Fibroblast of pulmonary artery (primary cell): ENCODE measurements at regions not wholly inside any gene's neighbourhood (a gene's known extent, or its start where the extent isn't known, plus 50 kb on each side); places are given as distances from the start of the nearest gene placed in this dataset.

Source experiments
- DNase-seq: peaks from one replicate; pipeline ENCODE4 v3.0.0-alpha.2; 2010; ENCODE audit warnings: low read depth
- H3K4me3 ChIP-seq: replicated peaks from 2 replicates; pipeline ENCODE4 v1.5.1; 2011; ENCODE audit warnings: low read depth, mild to moderate bottlenecking, control low read depth, low read length, moderate library complexity
- TF ChIP-seq, protein P1 (sequence below): IDR thresholded peaks from 2 replicates; pipeline ENCODE4 v1.5.1; 2011; ENCODE audit warnings: mild to moderate bottlenecking, control low read depth, low read length, inconsistent platforms; ENCODE audit errors: missing control alignments

DNA sequence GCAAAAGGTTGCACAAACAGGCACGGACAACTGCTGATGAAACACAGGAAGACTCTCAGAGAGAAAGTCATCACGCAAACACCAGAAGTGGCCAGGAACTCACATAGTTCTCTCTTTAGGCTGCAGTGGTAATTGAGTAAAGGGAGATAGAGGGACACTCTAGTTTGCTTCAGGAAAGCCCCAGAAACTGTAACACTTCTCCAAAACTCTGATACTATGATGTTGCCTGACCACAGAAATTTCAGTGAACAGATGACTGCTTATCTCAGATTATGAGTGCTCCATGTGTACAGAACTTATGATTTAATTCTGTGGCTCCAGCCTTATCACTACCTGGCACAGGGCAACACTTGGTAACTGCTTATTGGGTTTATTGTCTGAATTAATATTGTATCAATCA is 311.5 kb upstream of the GYPC start:
- TF ChIP-seq, protein P1, sequence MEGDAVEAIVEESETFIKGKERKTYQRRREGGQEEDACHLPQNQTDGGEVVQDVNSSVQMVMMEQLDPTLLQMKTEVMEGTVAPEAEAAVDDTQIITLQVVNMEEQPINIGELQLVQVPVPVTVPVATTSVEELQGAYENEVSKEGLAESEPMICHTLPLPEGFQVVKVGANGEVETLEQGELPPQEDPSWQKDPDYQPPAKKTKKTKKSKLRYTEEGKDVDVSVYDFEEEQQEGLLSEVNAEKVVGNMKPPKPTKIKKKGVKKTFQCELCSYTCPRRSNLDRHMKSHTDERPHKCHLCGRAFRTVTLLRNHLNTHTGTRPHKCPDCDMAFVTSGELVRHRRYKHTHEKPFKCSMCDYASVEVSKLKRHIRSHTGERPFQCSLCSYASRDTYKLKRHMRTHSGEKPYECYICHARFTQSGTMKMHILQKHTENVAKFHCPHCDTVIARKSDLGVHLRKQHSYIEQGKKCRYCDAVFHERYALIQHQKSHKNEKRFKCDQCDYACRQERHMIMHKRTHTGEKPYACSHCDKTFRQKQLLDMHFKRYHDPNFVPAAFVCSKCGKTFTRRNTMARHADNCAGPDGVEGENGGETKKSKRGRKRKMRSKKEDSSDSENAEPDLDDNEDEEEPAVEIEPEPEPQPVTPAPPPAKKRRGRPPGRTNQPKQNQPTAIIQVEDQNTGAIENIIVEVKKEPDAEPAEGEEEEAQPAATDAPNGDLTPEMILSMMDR: no peak
- no peak overlapping the region for H3K4me3 ChIP-seq
- no peak for DNase-seq

DNA sequence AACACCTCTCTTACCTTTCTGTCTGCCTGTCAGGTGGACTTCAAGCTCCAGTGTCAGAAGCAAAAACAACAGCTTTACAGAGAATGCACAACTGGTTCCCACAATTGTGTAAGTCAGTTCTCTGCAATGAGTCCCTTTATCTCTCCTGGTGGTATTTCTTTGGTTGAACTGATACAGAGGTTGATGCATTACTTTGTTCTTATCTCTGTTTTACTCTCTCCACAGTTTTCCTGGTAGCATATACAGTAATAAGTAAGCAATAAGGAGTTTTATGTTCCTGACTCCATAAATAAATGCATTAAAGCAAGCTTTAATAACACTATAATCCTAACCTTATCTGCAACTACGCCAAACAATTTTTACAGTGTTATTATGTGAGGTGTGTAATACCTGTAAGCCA is 310.3 kb upstream of the GYPC start:
- TF ChIP-seq, protein P1: no peak
- no peak overlapping the region for H3K4me3 ChIP-seq
- no peak for DNase-seq

DNA sequence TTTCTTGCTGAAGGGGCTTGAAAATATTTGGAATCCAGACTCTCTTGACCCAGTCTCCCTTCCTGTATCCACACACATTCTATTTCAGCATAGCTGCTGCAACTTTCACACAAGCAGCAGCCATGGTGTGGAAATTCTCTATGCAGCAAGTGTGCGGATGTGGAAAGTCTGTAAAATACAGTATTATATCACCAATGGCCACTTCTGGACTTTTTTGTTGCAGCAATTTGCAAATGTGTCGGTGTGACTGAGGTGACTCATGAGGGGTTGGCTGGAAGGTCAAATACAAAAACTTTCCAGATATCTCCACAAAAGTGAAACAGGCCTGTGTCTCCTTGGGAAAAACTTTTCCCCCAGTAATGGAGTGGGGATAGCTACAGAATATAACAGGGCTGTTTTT is 299.3 kb upstream of the GYPC start:
- H3K4me3 ChIP-seq: no peak overlapping the region
- no peak for DNase-seq
- TF ChIP-seq, protein P1: no peak

DNA sequence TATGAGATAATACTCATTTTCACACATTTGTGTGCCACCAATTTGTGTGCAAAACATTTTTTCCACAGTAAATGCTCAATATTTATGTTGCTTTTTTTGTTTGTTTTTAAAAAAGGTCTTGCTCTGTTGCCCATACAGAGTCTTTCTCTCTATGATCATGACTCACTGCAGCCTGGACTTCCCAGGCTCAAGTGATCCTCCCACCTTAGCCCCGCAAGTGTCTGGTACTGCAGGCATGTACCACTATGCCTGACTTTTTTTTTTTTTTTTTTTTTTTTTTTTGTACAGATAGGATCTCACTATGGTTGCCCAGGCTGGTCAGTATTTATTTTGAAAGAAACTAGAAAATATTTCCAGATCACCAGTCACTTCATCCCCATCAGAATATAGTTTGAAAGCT is 297.8 kb upstream of the GYPC start:
- TF ChIP-seq, protein P1: no peak
- no peak for DNase-seq
- H3K4me3 ChIP-seq: no peak overlapping the region

DNA sequence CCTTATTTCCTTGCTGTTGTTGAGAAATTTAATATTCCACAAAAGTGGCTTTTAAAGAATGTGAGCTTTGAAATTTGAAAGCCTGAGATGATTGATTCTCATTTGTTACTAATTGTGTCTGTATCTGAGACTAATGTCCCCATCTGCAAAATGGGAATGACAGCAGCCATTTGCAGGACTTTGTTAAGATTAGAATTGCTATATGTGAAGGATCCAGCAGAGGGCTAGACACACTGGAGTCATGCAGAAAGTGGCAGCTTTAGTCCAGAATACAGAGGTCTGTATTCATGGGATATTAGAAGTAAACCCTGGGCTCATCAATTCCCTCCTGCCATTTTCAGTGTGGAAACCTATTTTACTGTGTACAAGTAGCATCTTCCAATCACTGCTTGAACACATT is 296.5 kb upstream of the GYPC start:
- TF ChIP-seq, protein P1: peak; percentile 54
- no peak overlapping the region for H3K4me3 ChIP-seq
- DNase-seq: peak; percentile 48

DNA sequence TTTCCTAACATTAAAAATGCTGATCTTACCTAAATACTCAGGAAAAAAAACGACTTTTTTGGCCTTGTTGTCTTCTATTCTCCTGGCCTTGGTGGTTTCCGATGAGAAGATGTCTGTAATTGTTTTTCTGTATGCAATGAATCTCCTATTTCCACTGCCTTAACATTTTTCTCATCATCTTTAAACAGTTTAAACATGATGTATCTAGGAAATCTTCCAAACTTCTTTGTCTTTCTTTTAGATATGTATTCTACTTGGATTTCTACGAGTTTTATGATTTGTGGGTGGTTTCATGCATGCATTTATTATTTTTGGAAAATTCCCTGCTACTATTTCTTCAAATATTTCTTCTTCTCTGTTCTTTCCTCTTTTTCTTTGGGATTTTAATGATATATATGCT is 288.6 kb upstream of the GYPC start:
- TF ChIP-seq, protein P1: no peak
- no peak overlapping the region for H3K4me3 ChIP-seq
- no peak for DNase-seq

DNA sequence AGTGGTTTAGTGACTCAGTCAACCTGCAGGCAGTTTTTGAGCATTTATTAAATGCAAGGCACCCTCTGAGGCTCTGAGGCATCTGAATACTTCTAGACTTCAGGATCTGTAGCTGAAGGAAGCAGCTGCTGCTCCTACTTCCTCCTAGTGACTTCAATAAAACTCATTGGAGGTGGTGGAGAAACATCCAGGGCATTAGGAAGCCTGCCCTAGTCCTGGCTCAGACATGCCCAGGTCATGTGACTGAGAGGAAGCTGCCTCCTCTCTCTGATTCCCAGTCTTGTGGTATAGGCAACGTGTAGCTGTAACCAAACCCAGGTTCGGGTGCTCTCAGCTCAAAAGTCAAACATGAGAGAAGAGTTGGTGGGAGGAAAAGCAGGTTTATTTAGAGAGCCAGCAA is 287.2 kb upstream of the GYPC start:
- TF ChIP-seq, protein P1: no peak
- no peak overlapping the region for H3K4me3 ChIP-seq
- no peak for DNase-seq
